GM08714 (cell line): ENCODE measurements at regions not wholly inside any gene's neighbourhood (a gene's known extent, or its start where the extent isn't known, plus 50 kb on each side); places are given as distances from the start of the nearest gene placed in this dataset.

Experiments used
- H3K4me3 ChIP-seq: fragments of 200-500 bp; sonication (Bioruptor generic); 2 replicates; pipeline ENCODE4 v1.5.1; 2014; ENCODE audit warnings: mild to moderate bottlenecking, low read length, inconsistent platforms
- ZNF274 ChIP-seq: IDR thresholded peaks from 2 replicates; pipeline ENCODE4 v1.6.1; 2012; ENCODE audit warnings: mild to moderate bottlenecking, low read depth, low read length

GRCh38 chr1:195122497-195122896 lies 1485.7 kb downstream of the KCNT2 start:
- H3K4me3 ChIP-seq, result no peak overlapping the region
- no peak for TF ChIP-seq ZNF274

DNA sequence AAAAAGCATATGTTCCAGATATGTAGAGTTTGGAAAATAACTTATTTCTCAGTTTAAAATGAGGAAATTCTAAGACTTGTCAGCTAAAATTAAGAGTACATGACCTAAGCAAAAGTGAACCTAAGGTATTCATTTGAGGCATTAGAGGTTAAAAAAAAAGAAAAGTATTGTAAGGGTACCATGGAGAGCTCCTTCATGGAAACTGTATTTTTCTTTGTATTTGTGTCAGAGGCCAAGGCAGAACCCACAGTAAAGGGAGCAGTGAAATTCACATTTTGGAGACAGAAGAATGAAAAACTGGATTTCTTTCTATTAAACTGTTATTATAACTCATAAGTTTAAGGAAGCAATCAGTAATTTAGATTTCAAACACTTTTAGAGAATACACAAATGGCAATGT lies 1494.8 kb downstream of the KCNT2 start:
- no peak for TF ChIP-seq ZNF274
- H3K4me3 ChIP-seq, result no peak overlapping the region

DNA sequence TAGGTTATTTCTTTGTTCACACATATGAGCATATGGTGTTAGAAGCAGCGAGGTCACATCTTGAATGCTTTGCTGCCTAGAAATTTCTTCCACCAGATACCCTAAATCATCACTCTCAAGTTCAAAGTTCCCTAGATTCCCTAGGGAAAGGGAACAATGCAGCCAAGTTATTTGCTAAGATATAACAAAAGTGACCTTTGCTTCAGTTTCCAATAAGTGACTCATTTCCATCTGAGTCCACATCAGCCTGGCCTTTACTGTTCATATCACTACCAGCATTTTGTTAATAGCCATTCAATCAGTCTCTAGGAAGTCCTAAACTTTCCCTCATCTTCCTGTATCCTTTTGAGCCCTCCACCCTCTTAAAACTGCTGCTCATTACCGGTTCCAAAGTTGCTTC lies 1502.5 kb downstream of the KCNT2 start:
- H3K4me3 ChIP-seq, result no peak overlapping the region
- no peak for TF ChIP-seq ZNF274

DNA sequence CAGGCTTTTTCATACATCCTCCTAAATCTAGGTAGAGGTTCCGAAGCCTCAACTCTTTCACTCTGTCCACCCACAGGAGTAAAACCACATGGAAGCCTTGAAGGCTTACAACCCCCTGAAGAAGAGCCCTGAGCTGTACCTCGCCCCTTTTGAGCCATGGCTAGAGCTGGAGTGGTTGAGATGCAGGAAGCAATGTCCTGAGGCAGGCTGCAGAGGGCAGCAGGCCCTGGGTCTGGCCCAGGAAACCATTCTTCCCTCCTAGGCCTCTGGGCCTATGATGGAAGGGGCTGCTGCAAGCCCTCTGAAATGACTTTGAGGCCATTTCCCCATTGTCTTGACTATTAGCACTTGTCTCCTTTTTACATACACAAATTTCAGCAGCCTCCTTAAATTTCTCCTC lies 1503.0 kb downstream of the KCNT2 start:
- H3K4me3 ChIP-seq, result no peak overlapping the region
- no peak for TF ChIP-seq ZNF274

- TF ChIP-seq ZNF274, result no peak
- H3K4me3 ChIP-seq, result no peak overlapping the region
Measured at GRCh38 chr1:195097316-195097715, 1510.9 kb downstream of the KCNT2 start.

DNA sequence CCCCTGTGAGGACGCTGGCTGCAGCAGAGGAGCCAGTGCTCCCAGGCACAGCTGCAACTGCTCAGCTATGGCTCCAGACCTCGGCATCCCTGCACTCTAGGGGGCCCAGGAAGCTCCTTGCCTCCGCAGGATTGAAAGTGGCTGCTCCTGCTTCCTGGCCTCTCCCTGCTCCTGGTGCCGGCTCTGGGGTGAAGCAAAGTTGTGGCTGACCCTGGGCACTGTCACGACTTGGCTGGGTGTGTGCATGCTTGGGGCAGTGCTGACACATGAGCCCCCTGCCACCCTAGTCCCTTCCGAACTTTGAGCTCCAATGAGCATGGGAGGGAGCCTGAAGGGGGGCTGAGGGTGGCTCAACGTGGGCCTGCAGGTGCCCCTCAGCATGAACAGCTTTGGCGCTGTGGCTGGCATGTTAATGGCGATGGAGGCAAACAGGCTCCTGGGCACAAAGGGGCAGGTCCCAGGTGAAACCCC lies 1512.2 kb downstream of the KCNT2 start:
- TF ChIP-seq ZNF274, result no peak
- H3K4me3 ChIP-seq, result no peak overlapping the region

GRCh38 chr1:195085196-195085595 lies 1523.0 kb downstream of the KCNT2 start:
- no peak for TF ChIP-seq ZNF274
- no peak overlapping the region for H3K4me3 ChIP-seq

- H3K4me3 ChIP-seq, result no peak overlapping the region
- no peak for TF ChIP-seq ZNF274
Measured at GRCh38 chr1:195082183-195082582, 1526.1 kb downstream of the KCNT2 start.

DNA sequence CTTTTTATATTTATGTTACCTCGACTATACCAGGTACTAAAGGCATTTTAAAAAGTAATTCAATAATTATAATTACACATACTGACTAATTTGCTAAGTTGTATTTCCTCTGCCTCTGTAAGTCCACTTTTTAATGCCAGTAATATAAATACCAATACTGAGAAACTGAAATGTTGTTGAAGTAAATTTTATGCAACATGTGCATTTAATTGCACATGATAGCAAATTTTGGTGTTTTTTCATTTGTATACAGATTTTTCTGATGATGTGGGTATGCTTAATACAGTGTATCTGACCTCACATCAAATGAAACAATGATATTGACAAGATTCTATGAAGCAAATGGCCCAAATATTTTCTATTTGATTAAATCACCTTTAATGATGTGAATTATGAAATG lies 1531.6 kb downstream of the KCNT2 start:
- TF ChIP-seq ZNF274, result no peak
- H3K4me3 ChIP-seq, result no peak overlapping the region

GRCh38 chr1:195075973-195076372 lies 1532.3 kb downstream of the KCNT2 start:
- H3K4me3 ChIP-seq, result no peak overlapping the region
- TF ChIP-seq ZNF274, result no peak

- H3K4me3 ChIP-seq, result no peak overlapping the region
Measured at GRCh38 chr1:195071461-195071860, 1536.8 kb downstream of the KCNT2 start.

DNA sequence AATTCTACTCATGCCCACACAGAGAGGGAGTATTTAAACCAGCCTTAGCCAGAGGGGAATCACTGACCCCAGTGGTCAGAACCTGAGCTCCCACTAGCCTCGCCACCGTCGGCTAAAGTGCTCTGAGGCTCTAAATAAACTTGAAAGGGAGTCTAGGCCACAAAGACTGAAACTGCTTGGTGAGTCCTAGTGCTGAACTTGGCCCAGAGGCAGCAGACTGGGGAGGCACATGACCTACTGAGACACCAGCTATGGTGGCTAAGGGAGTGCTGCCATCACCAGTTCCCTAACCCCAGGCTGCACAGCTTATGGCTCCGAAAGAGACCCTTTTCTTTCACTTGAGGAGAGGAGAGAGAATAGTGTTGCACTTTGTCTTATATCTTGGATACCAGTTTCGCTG lies 1542.8 kb downstream of the KCNT2 start:
- no peak overlapping the region for H3K4me3 ChIP-seq
- TF ChIP-seq ZNF274, result no peak

More at GRCh38 chr1:195071461-195071860, 1536.8 kb downstream of the KCNT2 start:
- no peak for TF ChIP-seq ZNF274

GRCh38 chr1:195064358-195064757 lies 1543.9 kb downstream of the KCNT2 start:
- no peak overlapping the region for H3K4me3 ChIP-seq
- TF ChIP-seq ZNF274, result no peak

DNA sequence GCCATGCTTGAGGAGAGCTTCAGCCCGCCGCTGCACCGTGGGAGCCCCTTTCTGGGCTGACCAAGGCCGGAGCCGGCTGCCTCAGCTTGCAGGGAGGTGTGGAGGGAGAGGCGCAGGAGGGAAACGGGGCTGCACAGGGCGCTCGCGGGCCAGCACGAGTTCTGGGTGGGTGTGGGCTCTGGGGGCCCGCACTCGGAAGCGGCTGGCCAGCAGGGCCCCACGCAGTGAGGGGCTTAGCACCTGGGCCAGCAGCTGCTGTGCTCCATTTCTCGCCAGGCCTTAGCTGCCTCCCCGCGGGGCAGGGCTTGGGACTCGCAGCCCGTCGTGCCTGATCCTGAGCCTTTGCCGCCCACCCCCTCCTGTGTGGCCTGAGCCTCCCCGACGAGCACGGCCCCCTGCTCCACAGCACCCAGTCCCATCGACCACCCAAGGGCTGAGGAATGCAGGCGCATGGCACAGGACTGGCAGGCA lies 1554.0 kb downstream of the KCNT2 start:
- no peak for TF ChIP-seq ZNF274
- H3K4me3 ChIP-seq, result no peak overlapping the region

GRCh38 chr1:195053478-195053877 lies 1554.8 kb downstream of the KCNT2 start:
- H3K4me3 ChIP-seq, result no peak overlapping the region
- no peak for TF ChIP-seq ZNF274

DNA sequence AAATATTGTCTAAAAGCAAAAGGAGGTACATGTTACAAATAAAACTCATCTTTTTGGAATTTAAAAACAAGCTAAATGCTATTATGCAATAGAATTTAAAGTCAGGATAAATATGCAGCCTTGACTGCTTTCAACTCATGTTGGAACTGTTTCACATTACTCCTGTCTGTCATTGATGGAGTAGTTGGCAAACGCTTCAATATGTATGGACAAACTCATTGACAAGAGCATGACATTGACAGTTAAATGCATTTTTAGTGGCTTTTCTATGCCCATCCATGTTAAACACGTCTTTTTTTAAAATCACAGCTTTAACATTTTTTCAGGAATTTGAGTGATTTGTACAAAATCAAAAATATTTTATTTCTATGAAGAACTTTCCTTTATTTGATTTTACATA lies 1560.5 kb downstream of the KCNT2 start:
- no peak for TF ChIP-seq ZNF274
- no peak overlapping the region for H3K4me3 ChIP-seq
